ENCODE measurements at regions not wholly inside any gene's neighbourhood (a gene's known extent, or its start where the extent isn't known, plus 50 kb on each side); places are given as distances from the start of the nearest gene placed in this dataset.

DNA sequence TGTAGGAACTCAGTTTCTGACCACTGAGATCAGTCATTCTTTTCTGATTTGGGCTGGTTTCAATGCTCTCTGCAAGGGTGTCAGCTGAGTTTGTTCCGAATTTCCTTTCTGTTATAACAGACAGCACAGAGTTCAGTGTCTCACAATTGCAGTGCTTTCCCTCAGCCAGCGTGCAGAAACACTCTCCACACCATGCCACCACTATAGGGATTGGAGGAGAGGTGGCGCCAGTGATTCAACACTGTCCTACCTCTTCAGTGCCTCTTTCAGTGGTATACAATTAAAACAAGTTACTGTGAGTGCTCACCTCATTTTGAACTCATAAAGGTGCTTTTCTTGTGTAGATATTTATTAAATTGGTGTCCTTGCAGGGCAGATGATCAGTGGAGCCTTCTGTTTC is 413.2 kb upstream of the CXorf51B start:
- Histone ChIP-seq H4K8ac (ENCODE audit: low read depth in 2 of 2, low read length in 2 of 2) (no peak overlapping the region), H2BK5ac (ENCODE audit: low read depth, low read length, poor library complexity, severe bottlenecking) (no peak overlapping the region), H3K9ac (ENCODE audit: low read depth, low read length) (no peak overlapping the region), H3K9me3 (ENCODE audit: control insufficient read depth, insufficient read depth, low read length) (peaks cover 11% of the 10 kb centered on the region), H3K36me3 (ENCODE audit: control insufficient read depth, insufficient read depth, low read length) (no peaks in the 10 kb centered on the region), H4K91ac (ENCODE audit: insufficient read depth, low read depth, low read length) (no peak overlapping the region), H3K27me3 (ENCODE audit: control insufficient read depth, insufficient read depth, low read length) (no peaks in the 10 kb centered on the region), H3K23ac (ENCODE audit: low read depth, low read length) (no peak overlapping the region), H3K56ac (ENCODE audit: extremely low read depth, insufficient read depth, low read length) (no peak overlapping the region), H3K9me1 (ENCODE audit: insufficient read depth, low read length) (no peaks in the 10 kb centered on the region), H2BK15ac (ENCODE audit: low read depth, low read length) (no peak overlapping the region), H4K20me1 (ENCODE audit: insufficient read depth, low read length) (no peaks in the 10 kb centered on the region), H2BK20ac (ENCODE audit: low read depth, low read length) (no peak overlapping the region), H2AK9ac (replicated peaks; ENCODE audit: low read depth, low read length, poor library complexity) (no peak overlapping the region), H3K14ac (replicated peaks; ENCODE audit: low read depth, low read length) (no peak overlapping the region), H3K4ac (ENCODE audit: low read depth, low read length) (no peak overlapping the region), H4K5ac (ENCODE audit: low read depth, low read length) (no peak overlapping the region), H3K4me1 (ENCODE audit: control insufficient read depth, insufficient read depth, low read length) (no peaks in the 10 kb centered on the region), H2AFZ (replicated peaks; ENCODE audit: low read length, poor library complexity) (no peak overlapping the region), H3K18ac (ENCODE audit: low read depth, low read length) (no peak overlapping the region), H3K4me2 (ENCODE audit: low read depth, low read length) (no peak overlapping the region), H3K27ac (ENCODE audit: insufficient read depth, low read length) (no peak overlapping the region), H2AK5ac (ENCODE audit: low read depth, low read length) (no peak overlapping the region), H2BK120ac (ENCODE audit: low read depth, low read length) (no peak overlapping the region), H3K4me3 (ENCODE audit: insufficient read depth, low read depth, low read length) (no peak overlapping the region), H3K79me1 (ENCODE audit: low read depth in 1 of 2, low read length in 2 of 2) (no peaks in the 10 kb centered on the region)
- no peak for DNase-seq
- intact Hi-C loops (cut with micrococcal nuclease): no loop called here
- in situ Hi-C loops (cut with MboI; ENCODE audit: low sequenced_read_pairs): no loop called here
- no CpG with 5 or more reads among the region's 3 CpGs for WGBS, 2 experiments (ENCODE audit: extremely low coverage in 2 of 2, insufficient read length in 1 of 2)
- ChIA-PET POLR2A (ENCODE audit: unreplicated experiment) (no interaction called here), CTCF (no interaction called here)
- no peak for TF ChIP-seq BHLHE40 (IDR thresholded peaks at IDR 0.05; ENCODE audit: low read depth, low read length)
- TF ChIP-seq, protein P1, sequence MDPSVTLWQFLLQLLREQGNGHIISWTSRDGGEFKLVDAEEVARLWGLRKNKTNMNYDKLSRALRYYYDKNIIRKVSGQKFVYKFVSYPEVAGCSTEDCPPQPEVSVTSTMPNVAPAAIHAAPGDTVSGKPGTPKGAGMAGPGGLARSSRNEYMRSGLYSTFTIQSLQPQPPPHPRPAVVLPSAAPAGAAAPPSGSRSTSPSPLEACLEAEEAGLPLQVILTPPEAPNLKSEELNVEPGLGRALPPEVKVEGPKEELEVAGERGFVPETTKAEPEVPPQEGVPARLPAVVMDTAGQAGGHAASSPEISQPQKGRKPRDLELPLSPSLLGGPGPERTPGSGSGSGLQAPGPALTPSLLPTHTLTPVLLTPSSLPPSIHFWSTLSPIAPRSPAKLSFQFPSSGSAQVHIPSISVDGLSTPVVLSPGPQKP (IDR thresholded peaks at IDR 0.05; ENCODE audit: borderline replicate concordance, low read depth, low read length): no peak
- ATAC-seq (ENCODE audit: low read depth): no peak
- no TSS peak for BruUV-seq (replicated peaks)
- dilution Hi-C loops (cut with HindIII; ENCODE audit: low sequenced_read_pairs, unreplicated experiment): no loop called here

Data from IMR-90 (cell line).